ENCODE measurements at regions not wholly inside any gene's neighbourhood (a gene's known extent, or its start where the extent isn't known, plus 50 kb on each side); places are given as distances from the start of the nearest gene placed in this dataset.
"Not testable (repeated sequence)": the region's sequence is repeated elsewhere in the genome, so short reads cannot be mapped to it uniquely, and the experiment has no call there.

DNA sequence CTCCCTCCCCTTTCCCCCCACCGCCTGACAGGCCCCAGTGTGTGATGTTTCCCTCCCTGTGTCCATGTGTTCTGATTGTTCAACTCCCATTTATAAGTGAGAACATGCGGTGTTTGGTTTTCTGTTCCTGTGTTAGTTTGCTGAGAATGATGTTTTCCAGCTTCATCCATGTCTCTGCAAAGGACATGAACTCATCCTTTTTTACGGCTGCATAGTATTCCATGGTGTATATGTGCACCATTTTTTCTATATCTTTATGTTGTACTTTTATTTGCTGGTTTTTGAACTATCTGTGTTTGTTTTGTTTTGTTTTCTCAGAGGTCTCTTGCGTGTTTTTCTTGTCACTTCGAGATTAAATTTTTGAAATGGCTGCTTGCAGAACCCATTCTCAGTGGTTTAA, 188.8 kb upstream of the SLIT2 start:
- not testable (repeated sequence) for H3K4me1 Mint-ChIP-seq (ENCODE audit: low read depth in 2 of 2); H3K36me3 Mint-ChIP-seq (ENCODE audit: insufficient read depth); DNase-seq; H3K27me3 Mint-ChIP-seq; H3K27ac Mint-ChIP-seq; H3K4me3 Mint-ChIP-seq; ATAC-seq (replicated peaks)
- peaks cover 12 to 14% of the 10 kb centered on the region in 2 donors for H3K9me3 Mint-ChIP-seq

DNA sequence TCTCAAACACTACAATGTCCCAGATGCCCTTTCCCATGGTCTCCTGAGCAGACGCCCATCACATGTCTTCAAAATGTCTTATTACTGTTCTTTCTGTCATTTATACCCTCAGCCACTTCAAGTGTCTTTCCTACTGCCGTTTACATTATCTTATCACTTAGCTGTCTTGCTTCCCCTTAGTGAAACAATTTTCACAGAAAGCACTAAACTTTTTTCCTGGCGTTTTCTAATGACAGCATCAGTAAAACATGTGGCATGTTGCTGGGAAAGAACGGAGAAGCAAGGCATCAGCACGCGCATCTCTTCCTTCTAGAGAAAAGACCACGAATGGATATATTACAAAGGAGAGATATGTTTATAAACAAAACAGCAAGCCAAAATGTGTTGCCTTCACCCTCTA, 189.7 kb upstream of the SLIT2 start:
- ATAC-seq (replicated peaks) (no peak), DNase-seq (no peak)
- Mint-ChIP-seq H3K4me3 (no peak overlapping the region), H3K9me3 (peaks cover 12 to 15% of the 10 kb centered on the region in 2 donors), H3K36me3 (ENCODE audit: insufficient read depth) (peaks cover under 1% of the 10 kb centered on the region), H3K27me3 (no peaks in the 10 kb centered on the region), H3K27ac (no peak overlapping the region), H3K4me1 (ENCODE audit: low read depth in 2 of 2) (no peaks in the 10 kb centered on the region)

DNA sequence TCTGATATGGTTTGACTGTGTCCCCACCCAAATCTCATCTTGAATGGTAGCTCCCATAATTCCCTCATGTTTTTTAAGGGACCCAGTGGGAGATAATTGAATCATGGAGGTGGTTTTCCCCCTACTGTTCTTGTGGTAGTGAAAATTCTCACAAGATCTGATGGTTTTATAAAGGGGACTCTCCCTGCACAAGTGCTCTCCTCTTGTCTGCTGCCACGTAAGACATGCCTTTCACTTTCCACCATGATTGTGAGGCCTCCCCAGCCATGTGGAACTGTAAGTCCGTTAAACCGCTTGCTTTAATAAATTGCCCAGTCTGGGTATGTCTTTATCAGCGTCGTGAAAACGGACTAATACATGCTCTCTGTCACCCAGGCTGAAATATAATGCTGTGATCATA, 200.9 kb upstream of the SLIT2 start:
- ATAC-seq (replicated peaks) (no peak), DNase-seq (no peak)
- peaks cover 4% of the 10 kb centered on the region for H3K36me3 Mint-ChIP-seq (ENCODE audit: insufficient read depth)
- no peak overlapping the region for H3K4me3 Mint-ChIP-seq
- H3K27ac Mint-ChIP-seq: no peak overlapping the region
- no peaks in the 10 kb centered on the region for H3K27me3 Mint-ChIP-seq
- no peaks in the 10 kb centered on the region for H3K4me1 Mint-ChIP-seq (ENCODE audit: low read depth in 2 of 2)
- H3K9me3 Mint-ChIP-seq: peaks cover 5% of the 10 kb centered on the region in 2 donors

DNA sequence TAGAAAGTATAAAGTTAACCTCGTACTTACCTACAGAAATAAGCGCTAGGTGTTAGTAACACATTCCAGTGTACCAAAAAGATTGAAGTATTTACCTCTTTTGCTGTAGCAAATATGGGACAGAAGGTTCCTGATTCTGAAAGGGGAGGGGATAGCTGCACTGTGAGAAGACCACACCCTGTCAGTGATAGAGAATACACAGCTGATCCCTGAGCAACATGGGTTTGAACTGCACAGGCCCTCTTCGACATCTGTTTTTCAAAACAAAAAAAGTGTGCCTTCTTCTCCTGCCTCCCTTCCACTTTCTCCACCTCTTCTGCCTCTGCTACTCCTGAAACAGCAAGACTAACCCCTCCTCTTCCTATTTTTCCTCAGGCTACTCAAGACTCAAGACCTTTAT, 201.8 kb upstream of the SLIT2 start:
- Mint-ChIP-seq H3K27me3 (no peaks in the 10 kb centered on the region), H3K9me3 (peaks cover 0 to 5% of the 10 kb centered on the region in 2 donors)

DNA sequence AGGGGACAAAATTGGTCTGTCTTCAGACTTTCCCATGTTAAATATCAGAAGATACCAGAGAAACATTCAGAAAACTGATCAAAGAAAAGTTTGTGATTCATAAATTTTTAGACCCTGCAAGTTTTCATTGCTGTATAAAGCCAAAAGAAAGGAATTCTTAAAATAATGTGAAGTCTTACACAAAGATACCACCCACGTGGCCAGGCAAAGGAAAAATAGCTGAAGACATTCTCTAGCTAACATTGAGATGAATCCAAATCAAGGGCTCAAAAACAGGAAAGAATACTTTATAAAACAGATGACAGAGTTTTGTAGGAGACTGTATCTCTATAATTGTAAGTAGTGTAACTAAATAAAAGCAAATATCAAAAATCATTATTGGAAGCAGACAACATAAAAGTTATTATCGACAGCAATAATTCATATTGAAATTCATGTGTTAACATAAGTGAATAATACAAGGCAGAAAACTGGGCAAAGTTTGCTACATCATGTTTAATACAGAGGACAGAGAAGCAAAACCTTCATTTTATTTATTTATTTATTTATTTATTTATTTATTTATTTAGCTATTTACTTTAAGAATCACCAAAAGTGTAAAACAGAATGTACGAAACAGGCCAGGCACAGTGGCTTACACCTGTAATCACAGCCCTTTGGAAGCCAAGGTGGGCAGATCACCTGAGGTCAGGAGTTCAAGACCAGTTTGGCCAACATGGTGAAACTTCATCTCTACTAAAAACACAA, 204.6 kb upstream of the SLIT2 start:
- Mint-ChIP-seq H3K4me1 (ENCODE audit: low read depth in 2 of 2) (no peaks in the 10 kb centered on the region), H3K36me3 (ENCODE audit: insufficient read depth) (peaks cover 4% of the 10 kb centered on the region), H3K27ac (no peak overlapping the region), H3K9me3 (peaks cover 7 to 8% of the 10 kb centered on the region in 2 donors), H3K27me3 (no peaks in the 10 kb centered on the region), H3K4me3 (no peak overlapping the region)
- ATAC-seq (replicated peaks): no peak
- no peak for DNase-seq

More for the DNA sequence above, 201.8 kb upstream of the SLIT2 start:
- Mint-ChIP-seq H3K4me1 (ENCODE audit: low read depth in 2 of 2) (no peaks in the 10 kb centered on the region), H3K27ac (no peak overlapping the region), H3K4me3 (no peak overlapping the region), H3K36me3 (ENCODE audit: insufficient read depth) (peaks cover 4% of the 10 kb centered on the region)
- ATAC-seq (replicated peaks) (no peak), DNase-seq (no peak)

- Mint-ChIP-seq H3K36me3 (ENCODE audit: insufficient read depth) (peaks cover 4% of the 10 kb centered on the region), H3K4me3 (no peak overlapping the region), H3K9me3 (peaks cover 7 to 10% of the 10 kb centered on the region in 2 donors), H3K4me1 (ENCODE audit: low read depth in 2 of 2) (no peaks in the 10 kb centered on the region), H3K27me3 (no peaks in the 10 kb centered on the region), H3K27ac (no peak overlapping the region)
- DNase-seq (no peak), ATAC-seq (replicated peaks) (no peak)
These were observed 205.5 kb upstream of the SLIT2 start for GRCh38 chr4:20046179-20046578.

DNA sequence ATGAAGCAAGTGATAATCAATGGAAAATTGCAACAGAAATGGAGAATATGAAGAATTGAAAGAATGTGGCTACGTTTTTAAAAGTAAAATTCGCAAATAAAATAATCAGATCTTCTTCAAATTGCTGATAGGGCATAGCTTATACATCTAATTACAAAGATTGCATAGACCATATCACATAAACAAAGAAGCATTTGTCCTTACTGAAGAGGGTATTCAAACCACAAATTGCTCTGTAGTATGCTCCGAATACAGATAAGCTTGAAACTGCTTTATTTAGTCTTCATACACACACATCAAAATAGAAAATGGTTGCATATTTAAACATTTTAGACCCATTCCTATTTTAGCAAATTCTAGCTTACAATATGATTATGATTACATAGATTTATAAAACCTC, 206.7 kb upstream of the SLIT2 start:
- H3K27ac Mint-ChIP-seq: no peak overlapping the region
- peaks cover under 1% of the 10 kb centered on the region for H3K36me3 Mint-ChIP-seq (ENCODE audit: insufficient read depth)

DNA sequence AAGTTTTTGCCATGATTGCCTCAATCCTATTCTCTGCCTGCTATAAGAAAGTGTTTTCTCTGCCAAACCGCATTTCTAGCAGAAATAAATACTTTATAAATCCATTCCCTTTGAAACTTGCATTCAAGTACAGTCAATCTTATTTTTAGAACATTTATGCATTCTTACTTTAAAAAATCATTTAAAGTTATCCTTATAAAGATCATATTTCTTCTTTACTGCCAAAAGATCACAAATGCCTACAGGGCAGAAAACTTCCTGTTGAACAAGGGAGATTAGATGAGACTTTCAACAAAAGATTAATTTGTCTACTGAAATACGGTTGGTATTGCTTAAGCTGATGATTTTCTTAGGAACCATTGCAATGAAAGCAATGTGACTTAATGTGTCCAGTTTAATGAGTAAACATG, 207.2 kb upstream of the SLIT2 start:
- ATAC-seq (replicated peaks) (no peak), DNase-seq (no peak)
- H3K4me3 Mint-ChIP-seq: no peak overlapping the region
- no peaks in the 10 kb centered on the region for H3K4me1 Mint-ChIP-seq (ENCODE audit: low read depth in 2 of 2)
- H3K9me3 Mint-ChIP-seq: peaks cover 7 to 10% of the 10 kb centered on the region in 2 donors
- no peaks in the 10 kb centered on the region for H3K36me3 Mint-ChIP-seq (ENCODE audit: insufficient read depth)
- H3K27ac Mint-ChIP-seq: no peak overlapping the region
- no peaks in the 10 kb centered on the region for H3K27me3 Mint-ChIP-seq

More for the DNA sequence above, 206.7 kb upstream of the SLIT2 start:
- Mint-ChIP-seq H3K9me3 (peaks cover 7 to 10% of the 10 kb centered on the region in 2 donors), H3K4me3 (no peak overlapping the region), H3K4me1 (ENCODE audit: low read depth in 2 of 2) (no peaks in the 10 kb centered on the region), H3K27me3 (no peaks in the 10 kb centered on the region)
- ATAC-seq (replicated peaks): no peak
- DNase-seq: no peak

GRCh38 chr4:20043991-20044390, 207.7 kb upstream of the SLIT2 start:
- no peak for DNase-seq
- Mint-ChIP-seq H3K4me1 (ENCODE audit: low read depth in 2 of 2) (no peaks in the 10 kb centered on the region), H3K36me3 (ENCODE audit: insufficient read depth) (no peaks in the 10 kb centered on the region), H3K27ac (no peak overlapping the region), H3K4me3 (no peak overlapping the region), H3K27me3 (no peaks in the 10 kb centered on the region), H3K9me3 (peaks cover 7 to 10% of the 10 kb centered on the region in 2 donors)
- ATAC-seq (replicated peaks): no peak

DNA sequence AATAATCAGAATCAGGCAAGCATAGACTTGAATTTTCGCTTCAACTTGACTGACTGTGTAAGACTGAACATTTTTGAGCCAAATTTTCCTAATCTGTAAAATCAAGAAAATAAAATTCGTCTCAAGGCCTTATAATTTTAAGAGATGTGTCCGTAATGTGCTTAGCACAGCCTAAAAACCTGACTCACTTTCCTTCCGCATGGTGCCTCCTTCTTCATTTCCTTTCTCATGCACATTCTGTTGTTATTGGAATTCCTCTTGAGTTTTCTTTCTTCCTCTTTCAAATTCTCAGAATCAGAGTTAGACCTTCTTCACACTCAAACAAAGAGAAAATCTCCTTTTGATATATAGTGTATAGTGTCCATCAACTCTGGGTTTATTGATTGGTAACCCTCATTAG, 208.9 kb upstream of the SLIT2 start:
- no peaks in the 10 kb centered on the region for H3K4me1 Mint-ChIP-seq (ENCODE audit: low read depth in 2 of 2)
- no peak for DNase-seq
- H3K9me3 Mint-ChIP-seq: peaks cover 7 to 14% of the 10 kb centered on the region in 2 donors
- H3K27me3 Mint-ChIP-seq: no peaks in the 10 kb centered on the region
- no peaks in the 10 kb centered on the region for H3K36me3 Mint-ChIP-seq (ENCODE audit: insufficient read depth)
- no peak overlapping the region for H3K4me3 Mint-ChIP-seq
- H3K27ac Mint-ChIP-seq: no peak overlapping the region
- no peak for ATAC-seq (replicated peaks)

- Mint-ChIP-seq H3K27me3 (no peaks in the 10 kb centered on the region), H3K4me3 (no peak overlapping the region), H3K9me3 (peaks cover 7 to 14% of the 10 kb centered on the region in 2 donors), H3K36me3 (ENCODE audit: insufficient read depth) (no peaks in the 10 kb centered on the region), H3K4me1 (ENCODE audit: low read depth in 2 of 2) (no peaks in the 10 kb centered on the region), H3K27ac (no peak overlapping the region)
- no peak for ATAC-seq (replicated peaks)
- no peak for DNase-seq
These were observed 209.8 kb upstream of the SLIT2 start for GRCh38 chr4:20041839-20042407.

- H3K27ac Mint-ChIP-seq: no peak overlapping the region
- H3K4me1 Mint-ChIP-seq (ENCODE audit: low read depth in 2 of 2): no peaks in the 10 kb centered on the region
- DNase-seq (no peak), ATAC-seq (replicated peaks) (no peak)
- no peaks in the 10 kb centered on the region for H3K36me3 Mint-ChIP-seq (ENCODE audit: insufficient read depth)
- no peaks in the 10 kb centered on the region for H3K27me3 Mint-ChIP-seq
- no peak overlapping the region for H3K4me3 Mint-ChIP-seq
- H3K9me3 Mint-ChIP-seq: peaks cover 10 to 12% of the 10 kb centered on the region in 2 donors
These were observed 214.0 kb upstream of the SLIT2 start for GRCh38 chr4:20037745-20038144.

DNA sequence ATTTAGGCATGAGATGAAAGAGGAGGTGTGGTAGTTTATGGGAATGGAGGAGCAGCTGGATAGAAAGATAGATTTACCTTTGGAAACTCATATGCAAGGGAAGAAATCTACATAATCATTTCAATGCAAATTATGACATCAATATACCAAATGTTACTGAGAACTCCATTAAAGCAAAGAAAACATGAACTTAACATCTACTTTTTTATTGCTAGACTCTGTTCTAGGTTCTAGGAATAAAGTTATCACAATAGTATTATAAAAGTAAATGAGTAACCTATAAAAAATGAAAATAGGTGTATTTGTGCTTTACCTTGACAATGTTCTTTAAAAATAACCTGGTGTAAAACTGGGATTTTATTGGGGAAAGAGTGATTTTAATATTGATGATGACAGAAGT, 221.6 kb upstream of the SLIT2 start:
- H3K9me3 Mint-ChIP-seq: peaks cover 9 to 13% of the 10 kb centered on the region in 2 donors
- ATAC-seq (replicated peaks): no peak
- no peak overlapping the region for H3K4me3 Mint-ChIP-seq
- H3K27ac Mint-ChIP-seq: no peak overlapping the region
- H3K27me3 Mint-ChIP-seq: no peaks in the 10 kb centered on the region
- no peaks in the 10 kb centered on the region for H3K36me3 Mint-ChIP-seq (ENCODE audit: insufficient read depth)
- no peak for DNase-seq
- no peaks in the 10 kb centered on the region for H3K4me1 Mint-ChIP-seq (ENCODE audit: low read depth in 2 of 2)

- H3K36me3 Mint-ChIP-seq (ENCODE audit: insufficient read depth): no peaks in the 10 kb centered on the region
- DNase-seq: no peak
- H3K4me1 Mint-ChIP-seq (ENCODE audit: low read depth in 2 of 2): no peaks in the 10 kb centered on the region
- H3K9me3 Mint-ChIP-seq: peaks cover 9 to 13% of the 10 kb centered on the region in 2 donors
- no peak overlapping the region for H3K4me3 Mint-ChIP-seq
- no peaks in the 10 kb centered on the region for H3K27me3 Mint-ChIP-seq
- ATAC-seq (replicated peaks): no peak
- H3K27ac Mint-ChIP-seq: no peak overlapping the region
These were observed 223.1 kb upstream of the SLIT2 start for GRCh38 chr4:20028645-20029044.

All from effector memory CD8-positive, alpha-beta T cell (primary cell).